ENCODE measurements at regions not wholly inside any gene's neighbourhood (a gene's known extent, or its start where the extent isn't known, plus 50 kb on each side); places are given as distances from the start of the nearest gene placed in this dataset.

DNA sequence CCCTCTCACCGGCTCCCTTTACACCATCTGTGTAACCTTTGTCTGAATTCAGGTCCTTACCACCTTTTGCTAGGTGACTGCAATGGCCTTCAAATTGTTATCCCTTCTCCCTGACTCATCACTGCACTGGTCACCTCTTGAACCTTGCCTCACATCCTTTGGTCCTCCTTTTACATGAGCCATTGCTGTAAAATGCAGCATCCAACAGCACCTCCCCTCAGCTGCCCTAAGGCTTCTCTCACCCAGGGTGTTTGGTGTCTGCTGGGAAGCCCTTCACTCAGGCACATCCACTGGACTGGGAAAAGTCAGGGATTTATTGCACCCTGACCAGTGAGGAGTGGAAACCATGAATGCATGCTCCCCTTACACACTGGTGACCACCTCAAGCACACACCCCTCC is 192.5 kb upstream of the GATB start:
- Histone ChIP-seq H3K9me3 (peaks cover 0 to 7% (median under 1%) of the 10 kb centered on the region in 8 donors), H3K4me1 (no peaks in the 10 kb centered on the region), H3K4me3 (no peak overlapping the region), H3K36me3 (no peaks in the 10 kb centered on the region), H3K27me3 (replicated peaks in 1 of 7) (no peaks in the 10 kb centered on the region), H3K27ac (no peak overlapping the region)
- intact Hi-C loops (cut with DNase I; ENCODE audit: low total_unique reads) = no loop called here
- 84 to 100% (median 93%) methylated on average over 1 of the region's 1 CpG for WGBS, 5 donors
- TF ChIP-seq POLR2AphosphoS5 (IDR thresholded peaks at IDR 0.05) (no peak), POLR2A (IDR thresholded peaks at IDR 0.05) (no peak), CTCF (IDR thresholded peaks at IDR 0.05 in 8 of 11, conservative IDR thresholded peaks at IDR 0.05 in 3 of 11) (no peak)
- DNase-seq = no peak

GRCh38 chr4:151952711-151953254 is 192.0 kb upstream of the GATB start:
- Histone ChIP-seq H3K36me3 (no peaks in the 10 kb centered on the region), H3K27ac (no peak overlapping the region), H3K4me1 (no peaks in the 10 kb centered on the region), H3K27me3 (replicated peaks in 1 of 7) (no peaks in the 10 kb centered on the region), H3K9me3 (peaks cover 0 to 12% (median 5%) of the 10 kb centered on the region in 8 donors), H3K4me3 (no peak overlapping the region)
- WGBS, 5 donors = 83 to 91% (median 88%) methylated on average over 6 of the region's 6 CpGs
- no peak for TF ChIP-seq POLR2A (IDR thresholded peaks at IDR 0.05)
- intact Hi-C loops (cut with DNase I; ENCODE audit: low total_unique reads) = no loop called here
- DNase-seq = no peak

- H3K27ac ChIP-seq = no peak overlapping the region
- H3K4me1 ChIP-seq = no peaks in the 10 kb centered on the region
- no peaks in the 10 kb centered on the region for H3K36me3 ChIP-seq
- no peak for TF ChIP-seq CTCF (IDR thresholded peaks at IDR 0.05 in 8 of 11, conservative IDR thresholded peaks at IDR 0.05 in 3 of 11)
- TF ChIP-seq POLR2A (IDR thresholded peaks at IDR 0.05) = no peak
- no peak for TF ChIP-seq POLR2AphosphoS5 (IDR thresholded peaks at IDR 0.05)
- no peak for DNase-seq
- H3K4me3 ChIP-seq = no peak overlapping the region
- WGBS, 5 donors = 73 to 86% (median 76%) methylated on average over 4 of the region's 4 CpGs
- H3K27me3 ChIP-seq (replicated peaks in 1 of 7) = no peaks in the 10 kb centered on the region
- intact Hi-C loops (cut with DNase I; ENCODE audit: low total_unique reads) = no loop called here
- peaks cover 0 to 18% (median 11%) of the 10 kb centered on the region in 8 donors for H3K9me3 ChIP-seq
Measured at GRCh38 chr4:151952137-151952536, 191.3 kb upstream of the GATB start.

GRCh38 chr4:151951671-151952050 is 190.9 kb upstream of the GATB start:
- Histone ChIP-seq H3K4me1 (no peaks in the 10 kb centered on the region), H3K4me3 (no peak overlapping the region), H3K36me3 (no peaks in the 10 kb centered on the region), H3K27ac (no peak overlapping the region), H3K9me3 (peaks cover 4 to 23% (median 16%) of the 10 kb centered on the region in 8 donors), H3K27me3 (replicated peaks in 1 of 7) (no peaks in the 10 kb centered on the region)
- TF ChIP-seq POLR2A (IDR thresholded peaks at IDR 0.05) (no peak), POLR2AphosphoS5 (IDR thresholded peaks at IDR 0.05) (no peak), CTCF (IDR thresholded peaks at IDR 0.05 in 8 of 11, conservative IDR thresholded peaks at IDR 0.05 in 3 of 11) (no peak)
- no peak for DNase-seq
- 66 to 77% (median 72%) methylated on average over 5 of the region's 5 CpGs for WGBS, 5 donors
- intact Hi-C loops (cut with DNase I; ENCODE audit: low total_unique reads) = no loop called here
